ENCODE measurements at regions not wholly inside any gene's neighbourhood (a gene's known extent, or its start where the extent isn't known, plus 50 kb on each side); places are given as distances from the start of the nearest gene placed in this dataset.

- CTCF ChIA-PET = no interaction called here
- no peak overlapping the region for H3K4me3 Mint-ChIP-seq
- Histone ChIP-seq H3K4me2 (replicated peaks; ENCODE audit: low read depth, low read length, poor library complexity, severe bottlenecking) (no peak overlapping the region), H3K27me3 (replicated peaks in 1 of 4; ENCODE audit: control extremely low read depth in 1 of 4, control insufficient read depth in 3 of 4, insufficient read depth in 4 of 4, low read length in 3 of 4) (no peaks in the 10 kb centered on the region), H3K9me3 (ENCODE audit: control extremely low read depth in 1 of 3, control insufficient read depth in 2 of 3, insufficient read depth in 1 of 3, low read length in 2 of 3) (no peaks in the 10 kb centered on the region), H3K9ac (ENCODE audit: low read length) (no peak overlapping the region), H3K27ac (ENCODE audit: low read length in 2 of 2) (no peak overlapping the region), H2AFZ (ENCODE audit: insufficient read depth, low read depth, low read length, poor library complexity, severe bottlenecking) (no peak overlapping the region), H3K36me3 (replicated peaks in 1 of 2; ENCODE audit: control extremely low read depth in 1 of 2, control insufficient read depth in 1 of 2, extremely low read depth in 1 of 2, insufficient read depth in 2 of 2, low read length in 1 of 2) (no peaks in the 10 kb centered on the region), H4K20me1 (ENCODE audit: control insufficient read depth, insufficient read depth, low read length, poor library complexity, severe bottlenecking) (no peaks in the 10 kb centered on the region), H3K4me1 (ENCODE audit: control insufficient read depth in 2 of 2, insufficient read depth in 2 of 2, low read length in 2 of 2) (no peaks in the 10 kb centered on the region), H3K79me2 (ENCODE audit: control insufficient read depth, insufficient read depth, low read length) (no peaks in the 10 kb centered on the region), H3K4me3 (ENCODE audit: control extremely low read depth in 1 of 5, extremely low read depth in 1 of 5, insufficient read depth in 1 of 5, low read depth in 2 of 5, low read length in 4 of 5) (no peak overlapping the region)
- DNase-seq (no peak), ATAC-seq (ENCODE audit: low read depth) (no peak)
- 93% methylated on average over 3 of the region's 5 CpGs for WGBS (ENCODE audit: insufficient coverage)
- TF ChIP-seq EZH2 (IDR thresholded peaks at IDR 0.05; ENCODE audit: borderline replicate concordance, insufficient read depth, low read depth, low read length, poor library complexity, severe bottlenecking) (no peak), CTCF (IDR thresholded peaks at IDR 0.05) (no peak)
- no peaks in the 10 kb centered on the region for H3K9me3 Mint-ChIP-seq (ENCODE audit: insufficient read depth)
- intact Hi-C loops (cut with micrococcal nuclease) = no loop called here
- H3K27me3 Mint-ChIP-seq = no peaks in the 10 kb centered on the region
- POLR2A ChIA-PET = no interaction called here
- no peak overlapping the region for H3K27ac Mint-ChIP-seq
- H3K4me1 Mint-ChIP-seq = no peaks in the 10 kb centered on the region
These were observed 288.9 kb upstream of the SEMA3C start for GRCh38 chr7:81207801-81208200.

- H3K4me3 Mint-ChIP-seq = no peak overlapping the region
- no peak overlapping the region for H3K4me2 ChIP-seq (replicated peaks; ENCODE audit: low read depth, low read length, poor library complexity, severe bottlenecking)
- 100% methylated on average over 2 of the region's 2 CpGs for WGBS (ENCODE audit: insufficient coverage)
- ChIA-PET POLR2A (no interaction called here), CTCF (no interaction called here)
- no peak overlapping the region for H3K9ac ChIP-seq (ENCODE audit: low read length)
- no peaks in the 10 kb centered on the region for H3K27me3 Mint-ChIP-seq
- TF ChIP-seq CTCF (IDR thresholded peaks at IDR 0.05) = no peak
- no peak for TF ChIP-seq EZH2 (IDR thresholded peaks at IDR 0.05; ENCODE audit: borderline replicate concordance, insufficient read depth, low read depth, low read length, poor library complexity, severe bottlenecking)
- H3K4me3 ChIP-seq (ENCODE audit: control extremely low read depth in 1 of 5, extremely low read depth in 1 of 5, insufficient read depth in 1 of 5, low read depth in 2 of 5, low read length in 4 of 5) = no peak overlapping the region
- H3K4me1 Mint-ChIP-seq = no peaks in the 10 kb centered on the region
- no peak overlapping the region for H2AFZ ChIP-seq (ENCODE audit: insufficient read depth, low read depth, low read length, poor library complexity, severe bottlenecking)
- H3K9me3 ChIP-seq (ENCODE audit: control extremely low read depth in 1 of 3, control insufficient read depth in 2 of 3, insufficient read depth in 1 of 3, low read length in 2 of 3) = no peaks in the 10 kb centered on the region
- no peaks in the 10 kb centered on the region for H3K36me3 ChIP-seq (replicated peaks in 1 of 2; ENCODE audit: control extremely low read depth in 1 of 2, control insufficient read depth in 1 of 2, extremely low read depth in 1 of 2, insufficient read depth in 2 of 2, low read length in 1 of 2)
- DNase-seq (no peak), ATAC-seq (ENCODE audit: low read depth) (no peak)
- H3K27ac Mint-ChIP-seq = no peak overlapping the region
- no peaks in the 10 kb centered on the region for H3K4me1 ChIP-seq (ENCODE audit: control insufficient read depth in 2 of 2, insufficient read depth in 2 of 2, low read length in 2 of 2)
- no peaks in the 10 kb centered on the region for H3K79me2 ChIP-seq (ENCODE audit: control insufficient read depth, insufficient read depth, low read length)
- no peak overlapping the region for H3K27ac ChIP-seq (ENCODE audit: low read length in 2 of 2)
- intact Hi-C loops (cut with micrococcal nuclease) = no loop called here
- H3K9me3 Mint-ChIP-seq (ENCODE audit: insufficient read depth) = no peaks in the 10 kb centered on the region
- no peaks in the 10 kb centered on the region for H3K27me3 ChIP-seq (replicated peaks in 1 of 4; ENCODE audit: control extremely low read depth in 1 of 4, control insufficient read depth in 3 of 4, insufficient read depth in 4 of 4, low read length in 3 of 4)
- no peaks in the 10 kb centered on the region for H4K20me1 ChIP-seq (ENCODE audit: control insufficient read depth, insufficient read depth, low read length, poor library complexity, severe bottlenecking)
These were observed 288.0 kb upstream of the SEMA3C start for GRCh38 chr7:81206667-81207360.

Data from B cell (primary cell).